Stimulated activated CD8-positive, alpha-beta memory T cell treated with anti-CD3 and anti-CD28 coated beads, Interleukin-12 subunit alpha, Interleukin-12 subunit beta, amount 100 ng/mL, for 4 hours (primary cell): ENCODE measurements at regions not wholly inside any gene's neighbourhood (a gene's known extent, or its start where the extent isn't known, plus 50 kb on each side); places are given as distances from the start of the nearest gene placed in this dataset.

Source experiments
- DNase-seq: peaks from one replicate; pipeline ENCODE4 v3.0.0-alpha.2; 2020; ENCODE audit warnings: low read depth

- DNase-seq, result no peak
These were observed 413.3 kb upstream of the TNP1 start for GRCh38 chr2:217273162-217273561.

- no peak for DNase-seq
These were observed 411.9 kb upstream of the TNP1 start for GRCh38 chr2:217271813-217272212.

- no peak for DNase-seq
These were observed 410.7 kb upstream of the TNP1 start for GRCh38 chr2:217270485-217271121.

- no peak for DNase-seq
These were observed 410.0 kb upstream of the TNP1 start for GRCh38 chr2:217269701-217270484.

- no peak for DNase-seq
These were observed 409.1 kb upstream of the TNP1 start for GRCh38 chr2:217268978-217269377.

GRCh38 chr2:217267758-217268157 lies 407.9 kb upstream of the TNP1 start:
- DNase-seq, result no peak

- no peak for DNase-seq
These were observed 403.9 kb upstream of the TNP1 start for GRCh38 chr2:217263756-217264155.

GRCh38 chr2:217262911-217263310 lies 403.0 kb upstream of the TNP1 start:
- DNase-seq, result no peak

- DNase-seq, result no peak
These were observed 401.6 kb upstream of the TNP1 start for GRCh38 chr2:217261452-217261851.

- no peak for DNase-seq
These were observed 400.7 kb upstream of the TNP1 start for GRCh38 chr2:217260441-217261115.

- no peak for DNase-seq
These were observed 398.3 kb upstream of the TNP1 start for GRCh38 chr2:217258170-217258569.

- no peak for DNase-seq
These were observed 396.4 kb upstream of the TNP1 start for GRCh38 chr2:217256251-217256650.

GRCh38 chr2:217254111-217254510 lies 394.2 kb upstream of the TNP1 start:
- DNase-seq, result no peak

- DNase-seq, result no peak
These were observed 392.3 kb upstream of the TNP1 start for GRCh38 chr2:217252181-217252580.

- no peak for DNase-seq
These were observed 390.2 kb upstream of the TNP1 start for GRCh38 chr2:217250013-217250524.

GRCh38 chr2:217249121-217250012 lies 389.5 kb upstream of the TNP1 start:
- no peak for DNase-seq

- DNase-seq, result no peak
These were observed 388.6 kb upstream of the TNP1 start for GRCh38 chr2:217248312-217248935.

- DNase-seq, result no peak
These were observed 387.6 kb upstream of the TNP1 start for GRCh38 chr2:217247476-217247875.

- DNase-seq, result no peak
These were observed 386.2 kb upstream of the TNP1 start for GRCh38 chr2:217246108-217246507.

- no peak for DNase-seq
These were observed 385.0 kb upstream of the TNP1 start for GRCh38 chr2:217244815-217245214.

GRCh38 chr2:217242947-217243346 lies 383.1 kb upstream of the TNP1 start:
- no peak for DNase-seq
